Fibroblast of lung (primary cell): ENCODE measurements at regions not wholly inside any gene's neighbourhood (a gene's known extent, or its start where the extent isn't known, plus 50 kb on each side); places are given as distances from the start of the nearest gene placed in this dataset.

Experiments
- CTCF ChIP-seq, 2 donors: IDR thresholded peaks in 1 of 2; conservative IDR thresholded peaks in 1 of 2; 1 replicate in 1 of 2; 2 replicates in 1 of 2; pipeline ENCODE4 v1.5.1; 2011 to 2012; ENCODE audit warnings: low read length in 2 of 2, control low read depth in 1 of 2, inconsistent platforms in 1 of 2, low read depth in 1 of 2, mild to moderate bottlenecking in 1 of 2
- EZH2 ChIP-seq: IDR thresholded peaks from 2 replicates; pipeline ENCODE4 v1.5.1; 2012; ENCODE audit warnings: low read length, control low read depth, mild to moderate bottlenecking; ENCODE audit errors: missing control alignments

GRCh38 chr14:85276161-85276978 lies 253.6 kb upstream of the FLRT2 start:
- no peak for TF ChIP-seq CTCF (conservative IDR thresholded peaks at IDR 0.05 in 1 of 2, IDR thresholded peaks at IDR 0.05 in 1 of 2; ENCODE audit: low read depth in 1 of 2, low read length in 2 of 2)
- TF ChIP-seq EZH2: no peak
